ENCODE measurements at regions not wholly inside any gene's neighbourhood (a gene's known extent, or its start where the extent isn't known, plus 50 kb on each side); places are given as distances from the start of the nearest gene placed in this dataset.

DNA sequence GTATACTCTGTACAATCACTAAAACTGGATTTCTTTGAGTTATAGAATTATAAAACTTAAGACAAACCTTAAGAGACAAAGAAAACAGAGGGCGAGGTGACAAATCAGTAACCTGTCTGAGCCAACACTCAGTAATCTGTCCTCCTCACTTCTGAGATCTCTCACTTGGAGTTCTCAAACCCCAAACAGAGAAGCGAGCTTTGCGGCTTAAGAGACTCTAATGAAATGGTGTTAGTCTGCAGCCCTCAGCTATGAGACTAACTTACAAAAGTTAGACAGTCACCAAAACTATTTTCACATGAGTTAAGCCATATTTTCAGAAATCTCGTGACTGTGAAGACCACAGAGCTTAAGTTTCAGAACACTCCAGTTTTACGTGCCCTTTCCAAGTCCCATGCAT lies 140.6 kb downstream of the TMX3 start:
- in situ Hi-C loops (cut with HindIII; ENCODE audit: low pct_unique_long_range_greater_than_20kb, low sequenced_read_pairs), result no loop called here

DNA sequence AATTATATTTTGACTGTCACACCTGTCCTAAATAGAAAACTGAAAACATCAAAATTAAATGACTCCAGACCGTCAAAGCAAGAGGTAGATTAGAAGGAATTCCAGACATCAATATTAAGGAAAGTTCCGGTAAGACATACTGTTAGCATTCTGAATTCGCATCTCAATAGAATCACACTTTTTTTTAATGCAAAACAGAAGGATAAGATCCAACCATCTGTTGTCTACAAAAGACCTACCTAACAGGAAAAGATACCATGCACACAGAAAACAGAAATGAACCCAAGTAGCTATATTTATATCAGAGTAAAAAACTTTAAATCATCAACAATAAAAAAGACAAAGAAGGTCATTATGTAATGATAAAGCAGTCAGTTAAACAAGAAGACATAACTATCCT lies 145.0 kb downstream of the TMX3 start:
- in situ Hi-C loops (cut with HindIII; ENCODE audit: low pct_unique_long_range_greater_than_20kb, low sequenced_read_pairs), result no loop called here
- CTCF ChIA-PET, result no interaction called here

More for the DNA sequence above, 140.6 kb downstream of the TMX3 start:
- CTCF ChIA-PET, result no interaction called here
- no peaks in the 10 kb centered on the region for H3K36me3 ChIP-seq (ENCODE audit: control insufficient read depth, insufficient read depth, low read length)
- no peak overlapping the region for H3K4me3 ChIP-seq (ENCODE audit: low read depth in 2 of 2, low read length in 2 of 2)
- no TSS peak for BruUV-seq (replicated peaks)
- no peak for DNase-seq (ENCODE audit: low read depth, low spot score)
- H3K4me1 ChIP-seq (ENCODE audit: control insufficient read depth, insufficient read depth, low read length), result no peaks in the 10 kb centered on the region
- POLR2A ChIA-PET, result no interaction called here
- H3K27ac ChIP-seq (ENCODE audit: low read length), result no peak overlapping the region
- no peaks in the 10 kb centered on the region for H3K27me3 ChIP-seq (ENCODE audit: control insufficient read depth, insufficient read depth, low read length)
- no peak for TF ChIP-seq POLR2AphosphoS5 (IDR thresholded peaks at IDR 0.05; ENCODE audit: low read depth, low read length)
- ATAC-seq, result no peak
- no peaks in the 10 kb centered on the region for H3K9me3 ChIP-seq (ENCODE audit: control insufficient read depth, insufficient read depth, low read depth, low read length)
- intact Hi-C loops (cut with micrococcal nuclease; ENCODE audit: unreplicated experiment), result no loop called here

More for the DNA sequence above, 145.0 kb downstream of the TMX3 start:
- no peak overlapping the region for H3K27ac ChIP-seq (ENCODE audit: low read length)
- intact Hi-C loops (cut with micrococcal nuclease; ENCODE audit: unreplicated experiment), result no loop called here
- POLR2A ChIA-PET, result no interaction called here
- TF ChIP-seq, protein P1, sequence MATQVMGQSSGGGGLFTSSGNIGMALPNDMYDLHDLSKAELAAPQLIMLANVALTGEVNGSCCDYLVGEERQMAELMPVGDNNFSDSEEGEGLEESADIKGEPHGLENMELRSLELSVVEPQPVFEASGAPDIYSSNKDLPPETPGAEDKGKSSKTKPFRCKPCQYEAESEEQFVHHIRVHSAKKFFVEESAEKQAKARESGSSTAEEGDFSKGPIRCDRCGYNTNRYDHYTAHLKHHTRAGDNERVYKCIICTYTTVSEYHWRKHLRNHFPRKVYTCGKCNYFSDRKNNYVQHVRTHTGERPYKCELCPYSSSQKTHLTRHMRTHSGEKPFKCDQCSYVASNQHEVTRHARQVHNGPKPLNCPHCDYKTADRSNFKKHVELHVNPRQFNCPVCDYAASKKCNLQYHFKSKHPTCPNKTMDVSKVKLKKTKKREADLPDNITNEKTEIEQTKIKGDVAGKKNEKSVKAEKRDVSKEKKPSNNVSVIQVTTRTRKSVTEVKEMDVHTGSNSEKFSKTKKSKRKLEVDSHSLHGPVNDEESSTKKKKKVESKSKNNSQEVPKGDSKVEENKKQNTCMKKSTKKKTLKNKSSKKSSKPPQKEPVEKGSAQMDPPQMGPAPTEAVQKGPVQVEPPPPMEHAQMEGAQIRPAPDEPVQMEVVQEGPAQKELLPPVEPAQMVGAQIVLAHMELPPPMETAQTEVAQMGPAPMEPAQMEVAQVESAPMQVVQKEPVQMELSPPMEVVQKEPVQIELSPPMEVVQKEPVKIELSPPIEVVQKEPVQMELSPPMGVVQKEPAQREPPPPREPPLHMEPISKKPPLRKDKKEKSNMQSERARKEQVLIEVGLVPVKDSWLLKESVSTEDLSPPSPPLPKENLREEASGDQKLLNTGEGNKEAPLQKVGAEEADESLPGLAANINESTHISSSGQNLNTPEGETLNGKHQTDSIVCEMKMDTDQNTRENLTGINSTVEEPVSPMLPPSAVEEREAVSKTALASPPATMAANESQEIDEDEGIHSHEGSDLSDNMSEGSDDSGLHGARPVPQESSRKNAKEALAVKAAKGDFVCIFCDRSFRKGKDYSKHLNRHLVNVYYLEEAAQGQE (IDR thresholded peaks at IDR 0.05; ENCODE audit: insufficient read depth in 1 of 2, low read depth in 2 of 2, low read length in 1 of 2), result no peak
- TF ChIP-seq SIN3A (IDR thresholded peaks at IDR 0.05; ENCODE audit: borderline replicate concordance, insufficient read depth, low read depth, low read length) (no peak), POLR2AphosphoS5 (IDR thresholded peaks at IDR 0.05; ENCODE audit: low read depth, low read length) (no peak), TCF7L2 (IDR thresholded peaks at IDR 0.05; ENCODE audit: low read depth, low read length) (no peak)
- TF ChIP-seq, protein P2, sequence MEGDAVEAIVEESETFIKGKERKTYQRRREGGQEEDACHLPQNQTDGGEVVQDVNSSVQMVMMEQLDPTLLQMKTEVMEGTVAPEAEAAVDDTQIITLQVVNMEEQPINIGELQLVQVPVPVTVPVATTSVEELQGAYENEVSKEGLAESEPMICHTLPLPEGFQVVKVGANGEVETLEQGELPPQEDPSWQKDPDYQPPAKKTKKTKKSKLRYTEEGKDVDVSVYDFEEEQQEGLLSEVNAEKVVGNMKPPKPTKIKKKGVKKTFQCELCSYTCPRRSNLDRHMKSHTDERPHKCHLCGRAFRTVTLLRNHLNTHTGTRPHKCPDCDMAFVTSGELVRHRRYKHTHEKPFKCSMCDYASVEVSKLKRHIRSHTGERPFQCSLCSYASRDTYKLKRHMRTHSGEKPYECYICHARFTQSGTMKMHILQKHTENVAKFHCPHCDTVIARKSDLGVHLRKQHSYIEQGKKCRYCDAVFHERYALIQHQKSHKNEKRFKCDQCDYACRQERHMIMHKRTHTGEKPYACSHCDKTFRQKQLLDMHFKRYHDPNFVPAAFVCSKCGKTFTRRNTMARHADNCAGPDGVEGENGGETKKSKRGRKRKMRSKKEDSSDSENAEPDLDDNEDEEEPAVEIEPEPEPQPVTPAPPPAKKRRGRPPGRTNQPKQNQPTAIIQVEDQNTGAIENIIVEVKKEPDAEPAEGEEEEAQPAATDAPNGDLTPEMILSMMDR (IDR thresholded peaks at IDR 0.05), result no peak
- no peak for DNase-seq (ENCODE audit: low read depth, low spot score)
- no peaks in the 10 kb centered on the region for H3K36me3 ChIP-seq (ENCODE audit: control insufficient read depth, insufficient read depth, low read length)
- no peaks in the 10 kb centered on the region for H3K9me3 ChIP-seq (ENCODE audit: control insufficient read depth, insufficient read depth, low read depth, low read length)
- BruUV-seq (replicated peaks), result no TSS peak
- ATAC-seq, result no peak
- H3K4me3 ChIP-seq (ENCODE audit: low read depth in 2 of 2, low read length in 2 of 2), result no peak overlapping the region
- H3K27me3 ChIP-seq (ENCODE audit: control insufficient read depth, insufficient read depth, low read length), result no peaks in the 10 kb centered on the region
- no peaks in the 10 kb centered on the region for H3K4me1 ChIP-seq (ENCODE audit: control insufficient read depth, insufficient read depth, low read length)
